SU-DHL-6 (cell line): ENCODE measurements at regions not wholly inside any gene's neighbourhood (a gene's known extent, or its start where the extent isn't known, plus 50 kb on each side); places are given as distances from the start of the nearest gene placed in this dataset.
"Not testable (repeated sequence)": the region's sequence is repeated elsewhere in the genome, so short reads cannot be mapped to it uniquely, and the experiment has no call there.

Experiments used
- H2AFZ ChIP-seq: fragments of 200-600 bp; sonication (generic); 2 replicates; pipeline ENCODE4 v1.6.1; 2014; ENCODE audit warnings: low read depth, mild to moderate bottlenecking, moderate library complexity, mixed read lengths, antibody characterized with exemption, low read length; ENCODE audit not compliant: severe bottlenecking
- H3F3A ChIP-seq: fragments of 200-600 bp; shearing (Covaris generic); 2 replicates; pipeline ENCODE4 v1.6.0; 2016; ENCODE audit warnings: antibody characterized with exemption, mild to moderate bottlenecking; ENCODE audit not compliant: insufficient read depth
- H3K27ac ChIP-seq: fragments of 200-600 bp; sonication (generic); 2 replicates; pipeline ENCODE4 v1.5.1; 2016; ENCODE audit warnings: low read depth, mild to moderate bottlenecking, low read length, moderate library complexity, mixed read lengths
- H3K27me3 ChIP-seq: fragments of 200-600 bp; sonication (generic), shearing (Covaris generic); 2 replicates; pipeline ENCODE4 v1.6.0; 2014; ENCODE audit warnings: mild to moderate bottlenecking, low read length
- H3K36me3 ChIP-seq: fragments of 200-600 bp; sonication (generic); 2 replicates; pipeline ENCODE4 v1.6.1; 2014; ENCODE audit warnings: mild to moderate bottlenecking, low read length, mixed read lengths
- H3K4me2 ChIP-seq: fragments of 300-600, 200-600 bp; shearing (Covaris generic), sonication (generic); 2 replicates; pipeline ENCODE4 v1.6.0; 2014; ENCODE audit warnings: low read length, low read depth, mild to moderate bottlenecking; ENCODE audit not compliant: poor library complexity, severe bottlenecking
- H3K4me3 ChIP-seq: fragments of 200-600 bp; sonication (generic); 2 replicates; pipeline ENCODE4 v1.5.1; 2014; ENCODE audit warnings: antibody characterized with exemption, low read length, mild to moderate bottlenecking, mixed read lengths; ENCODE audit not compliant: insufficient read depth, poor library complexity, severe bottlenecking
- H3K79me2 ChIP-seq: fragments of 200-600 bp; sonication (generic); 2 replicates; pipeline ENCODE4 v1.6.1; 2014; ENCODE audit warnings: mild to moderate bottlenecking, low read length, moderate library complexity; ENCODE audit not compliant: insufficient read depth
- H3K9ac ChIP-seq: fragments of 200-600 bp; sonication (generic); 2 replicates; pipeline ENCODE4 v1.7.0; 2014; ENCODE audit warnings: mild to moderate bottlenecking, low read length
- H3K9me2 ChIP-seq: fragments of 200-600 bp; sonication (generic); replicated peaks from 2 replicates; pipeline ENCODE4 v1.6.1; 2014; ENCODE audit warnings: low read length; ENCODE audit not compliant: insufficient read depth
- H3K9me3 ChIP-seq: fragments of 200-600 bp; sonication (generic); 2 replicates; pipeline ENCODE4 v1.6.1; 2014; ENCODE audit warnings: low read length, mixed read lengths; ENCODE audit not compliant: insufficient read depth
- H4K20me1 ChIP-seq: fragments of 200-600 bp; sonication (generic); 2 replicates; pipeline ENCODE4 v1.6.1; 2014; ENCODE audit warnings: low read depth, mild to moderate bottlenecking, antibody characterized with exemption, low read length, moderate library complexity, mixed read lengths
- EZH2phosphoT487 ChIP-seq: fragments of 200-600 bp; sonication (generic), shearing (Covaris generic); conservative IDR thresholded peaks from 2 replicates; pipeline ENCODE4 v1.6.1; 2018; ENCODE audit warnings: mild to moderate bottlenecking, antibody characterized with exemption, low read length, moderate library complexity, mixed read lengths
- TF ChIP-seq, protein P1 (sequence below): fragments of 200-600 bp; sonication (generic); IDR thresholded peaks from one replicate; pipeline ENCODE4 v1.5.1; 2017; ENCODE audit warnings: antibody characterized with exemption, mild to moderate bottlenecking, low read length, moderate library complexity; ENCODE audit not compliant: insufficient read depth, poor library complexity, severe bottlenecking

GRCh38 chr1:5728663-5729355 is 263.4 kb downstream of the NPHP4 start:
- Histone ChIP-seq H3K79me2 (no peaks in the 10 kb centered on the region), H3K9ac (no peak overlapping the region), H3K9me2 (no peaks in the 10 kb centered on the region), H3K27ac (no peak overlapping the region), H3F3A (no peaks in the 10 kb centered on the region), H3K4me2 (no peak overlapping the region), H3K4me3 (no peak overlapping the region), H3K36me3 (no peaks in the 10 kb centered on the region), H4K20me1 (no peaks in the 10 kb centered on the region), H3K27me3 (no peaks in the 10 kb centered on the region), H2AFZ (no peak overlapping the region), H3K9me3 (no peaks in the 10 kb centered on the region)
- TF ChIP-seq, protein P1, sequence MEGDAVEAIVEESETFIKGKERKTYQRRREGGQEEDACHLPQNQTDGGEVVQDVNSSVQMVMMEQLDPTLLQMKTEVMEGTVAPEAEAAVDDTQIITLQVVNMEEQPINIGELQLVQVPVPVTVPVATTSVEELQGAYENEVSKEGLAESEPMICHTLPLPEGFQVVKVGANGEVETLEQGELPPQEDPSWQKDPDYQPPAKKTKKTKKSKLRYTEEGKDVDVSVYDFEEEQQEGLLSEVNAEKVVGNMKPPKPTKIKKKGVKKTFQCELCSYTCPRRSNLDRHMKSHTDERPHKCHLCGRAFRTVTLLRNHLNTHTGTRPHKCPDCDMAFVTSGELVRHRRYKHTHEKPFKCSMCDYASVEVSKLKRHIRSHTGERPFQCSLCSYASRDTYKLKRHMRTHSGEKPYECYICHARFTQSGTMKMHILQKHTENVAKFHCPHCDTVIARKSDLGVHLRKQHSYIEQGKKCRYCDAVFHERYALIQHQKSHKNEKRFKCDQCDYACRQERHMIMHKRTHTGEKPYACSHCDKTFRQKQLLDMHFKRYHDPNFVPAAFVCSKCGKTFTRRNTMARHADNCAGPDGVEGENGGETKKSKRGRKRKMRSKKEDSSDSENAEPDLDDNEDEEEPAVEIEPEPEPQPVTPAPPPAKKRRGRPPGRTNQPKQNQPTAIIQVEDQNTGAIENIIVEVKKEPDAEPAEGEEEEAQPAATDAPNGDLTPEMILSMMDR: no peak
- TF ChIP-seq EZH2phosphoT487: no peak

- Histone ChIP-seq H4K20me1 (no peaks in the 10 kb centered on the region), H2AFZ (no peak overlapping the region), H3K27ac (no peak overlapping the region), H3K36me3 (no peaks in the 10 kb centered on the region), H3K9me3 (no peaks in the 10 kb centered on the region), H3K4me2 (no peak overlapping the region), H3K27me3 (no peaks in the 10 kb centered on the region), H3K9ac (no peak overlapping the region), H3K79me2 (no peaks in the 10 kb centered on the region), H3K9me2 (no peaks in the 10 kb centered on the region), H3F3A (no peaks in the 10 kb centered on the region), H3K4me3 (no peak overlapping the region)
- no peak for TF ChIP-seq EZH2phosphoT487
- TF ChIP-seq, protein P1: no peak
Measured at GRCh38 chr1:5727871-5728643, 264.2 kb downstream of the NPHP4 start.

GRCh38 chr1:5727191-5727590 is 265.0 kb downstream of the NPHP4 start:
- Histone ChIP-seq H3K4me3 (no peak overlapping the region), H3F3A (no peaks in the 10 kb centered on the region), H3K36me3 (no peaks in the 10 kb centered on the region), H4K20me1 (no peaks in the 10 kb centered on the region), H3K4me2 (no peak overlapping the region), H3K27me3 (no peaks in the 10 kb centered on the region), H3K9me2 (no peaks in the 10 kb centered on the region), H3K79me2 (no peaks in the 10 kb centered on the region), H3K27ac (no peak overlapping the region), H3K9ac (no peak overlapping the region), H3K9me3 (no peaks in the 10 kb centered on the region), H2AFZ (no peak overlapping the region)
- TF ChIP-seq, protein P1: no peak
- TF ChIP-seq EZH2phosphoT487: no peak

DNA sequence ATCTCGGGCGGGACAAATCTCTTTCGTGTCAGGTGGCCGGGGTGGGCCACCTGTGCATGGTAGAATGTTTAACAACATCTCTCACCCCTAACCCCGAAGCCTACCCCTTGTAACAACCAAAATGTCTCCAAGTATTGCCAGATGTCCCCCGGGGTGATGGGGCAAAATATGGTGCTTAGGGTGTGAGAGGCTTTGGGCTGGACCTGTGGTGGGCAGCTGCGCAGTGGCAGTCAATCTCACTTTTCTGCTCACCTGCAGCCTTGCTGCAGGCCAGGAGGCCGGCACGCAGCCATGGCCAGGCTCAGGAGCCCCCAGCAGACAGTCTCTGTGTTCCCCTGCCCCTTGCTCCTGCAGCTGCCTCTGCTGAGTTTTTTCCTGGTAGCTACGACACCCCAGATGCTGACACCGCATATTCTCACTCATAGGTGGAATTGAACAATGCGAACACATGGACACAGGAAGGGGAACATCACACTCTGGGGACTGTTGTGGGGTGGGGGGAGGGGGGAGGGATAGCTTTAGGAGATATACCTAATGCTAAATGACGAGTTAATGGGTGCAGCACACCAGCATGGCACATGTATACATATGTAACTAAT is 265.5 kb downstream of the NPHP4 start:
- H3K27me3 ChIP-seq, H3K36me3 ChIP-seq, H3K4me2 ChIP-seq, H2AFZ ChIP-seq, H3K4me3 ChIP-seq, H4K20me1 ChIP-seq, H3K27ac ChIP-seq, H3K9me3 ChIP-seq, H3F3A ChIP-seq, H3K9me2 ChIP-seq, H3K9ac ChIP-seq, H3K79me2 ChIP-seq: not testable (repeated sequence)
